Mucosa of descending colon (tissue), 3 donors: ENCODE measurements at regions not wholly inside any gene's neighbourhood (a gene's known extent, or its start where the extent isn't known, plus 50 kb on each side); places are given as distances from the start of the nearest gene placed in this dataset.

ENCODE experiments used
- ATAC-seq: fragments of 200-7000 bp; cut with Tn5 transposase; one replicate; pipeline ENCODE4 v1.9.1; 2020; ENCODE audit warnings: mild to moderate bottlenecking, moderate library complexity
- DNase-seq, 3 donors: peaks; one replicate each; pipeline ENCODE4 v3.0.0-alpha.2; 2020
- H3K36me3 ChIP-seq: fragments of 200-600 bp; one replicate; pipeline ENCODE4 v1.8.0; 2021; ENCODE audit warnings: low read depth, mild to moderate bottlenecking
- H3K4me1 ChIP-seq: fragments of 200-600 bp; one replicate; pipeline ENCODE4 v1.8.0; 2021; ENCODE audit warnings: low read depth, mild to moderate bottlenecking
- H3K4me3 ChIP-seq: fragments of 200-600 bp; one replicate; pipeline ENCODE4 v1.8.0; 2021; ENCODE audit warnings: mild to moderate bottlenecking
- H3K9me3 ChIP-seq: fragments of 200-600 bp; one replicate; pipeline ENCODE4 v1.8.0; 2021; ENCODE audit warnings: mild to moderate bottlenecking
- CTCF ChIP-seq: fragments of 200-600 bp; IDR thresholded peaks from one replicate; pipeline ENCODE4 v1.8.0; 2022; ENCODE audit warnings: antibody characterized with exemption, mild to moderate bottlenecking
- intact Hi-C, 2 donors: fragments of 100-400 bp; cut with DNase I in 1 of 2; cut with micrococcal nuclease in 1 of 2; formaldehyde crosslinking; loops; one replicate each; pipeline versions ENCODE4 v1.11.0 to v1.11.1; 2022; cut with DNase I, micrococcal nuclease
- donor health status: DM: no; HTN: no; CAD: no; lungs with moderate emphysema.
- donor health status: DM: no; HTN: no; CAD: no.
- donor health status: DM: no; HTN: yes; CAD: no.

GRCh38 chr12:126492181-126492580 is 1426.9 kb downstream of the AACS start:
- no peak for TF ChIP-seq CTCF
- peaks cover 32% of the 10 kb centered on the region for H3K9me3 ChIP-seq
- H3K36me3 ChIP-seq: no peaks in the 10 kb centered on the region
- no peak for ATAC-seq
- intact Hi-C loops: no loop called here
- H3K4me1 ChIP-seq: no peaks in the 10 kb centered on the region
- DNase-seq: no peak
- no peak overlapping the region for H3K4me3 ChIP-seq

- Histone ChIP-seq H3K9me3 (peaks cover 35% of the 10 kb centered on the region), H3K4me1 (no peaks in the 10 kb centered on the region), H3K36me3 (no peaks in the 10 kb centered on the region), H3K4me3 (no peak overlapping the region)
- ATAC-seq (no peak), DNase-seq (no peak)
- TF ChIP-seq CTCF: no peak
- intact Hi-C loops: no loop called here
These were observed 1428.3 kb downstream of the AACS start for GRCh38 chr12:126493366-126494108.

- H3K9me3 ChIP-seq: peaks cover 23% of the 10 kb centered on the region
These were observed 1431.0 kb downstream of the AACS start for GRCh38 chr12:126496201-126496600.

GRCh38 chr12:126506426-126507182 is 1441.4 kb downstream of the AACS start:
- no peak for ATAC-seq

More at GRCh38 chr12:126496201-126496600, 1431.0 kb downstream of the AACS start:
- no peak for DNase-seq
- TF ChIP-seq CTCF: no peak
- H3K4me1 ChIP-seq: no peaks in the 10 kb centered on the region
- intact Hi-C loops: no loop called here
- no peak for ATAC-seq
- H3K36me3 ChIP-seq: no peaks in the 10 kb centered on the region
- no peak overlapping the region for H3K4me3 ChIP-seq

GRCh38 chr12:126507231-126507630 is 1442.0 kb downstream of the AACS start:
- Histone ChIP-seq H3K36me3 (no peaks in the 10 kb centered on the region), H3K4me1 (no peaks in the 10 kb centered on the region), H3K4me3 (no peak overlapping the region), H3K9me3 (peaks cover 60% of the 10 kb centered on the region)
- ATAC-seq (no peak), DNase-seq (no peak)
- intact Hi-C loops: no loop called here
- TF ChIP-seq CTCF: no peak

More at GRCh38 chr12:126506426-126507182, 1441.4 kb downstream of the AACS start:
- peaks cover 60% of the 10 kb centered on the region for H3K9me3 ChIP-seq
- H3K4me1 ChIP-seq: no peaks in the 10 kb centered on the region
- H3K36me3 ChIP-seq: no peaks in the 10 kb centered on the region
- TF ChIP-seq CTCF: no peak
- intact Hi-C loops: no loop called here
- no peak overlapping the region for H3K4me3 ChIP-seq
- DNase-seq: no peak
